ENCODE measurements at regions not wholly inside any gene's neighbourhood (a gene's known extent, or its start where the extent isn't known, plus 50 kb on each side); places are given as distances from the start of the nearest gene placed in this dataset.

DNA sequence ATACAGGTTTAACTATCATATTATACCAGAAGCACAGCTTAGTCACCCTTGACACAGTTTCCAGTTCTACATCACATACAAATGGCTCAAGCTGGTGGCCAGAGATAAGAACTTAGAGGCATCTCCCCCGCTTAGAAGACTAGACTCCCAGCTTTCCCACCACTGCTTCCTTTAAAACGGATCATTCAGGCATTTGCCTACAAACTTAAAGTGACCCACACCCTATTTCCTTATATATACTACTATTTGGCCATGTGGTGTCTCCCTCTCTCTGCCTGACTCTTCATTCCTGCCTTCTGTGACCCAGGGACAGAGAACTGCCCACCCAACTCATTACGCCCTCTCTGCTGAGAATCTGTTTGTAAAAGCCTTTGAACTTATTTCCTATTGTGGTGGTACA is 781.2 kb upstream of the DIAPH2 start:
- no peak overlapping the region for H3K27ac Mint-ChIP-seq
- peaks cover 0 to 11% of the 10 kb centered on the region in 2 donors for H3K27me3 Mint-ChIP-seq
- H3K27me3 ChIP-seq (replicated peaks in 1 of 2; ENCODE audit: control insufficient read depth in 2 of 2, extremely low read depth in 1 of 2, insufficient read depth in 2 of 2, low read length in 1 of 2) = no peaks in the 10 kb centered on the region
- no peaks in the 10 kb centered on the region for H3K4me1 ChIP-seq (ENCODE audit: control insufficient read depth in 1 of 2, extremely low read depth in 1 of 2, insufficient read depth in 2 of 2, low read length in 2 of 2)
- ATAC-seq (replicated peaks in 1 of 4) = no peak
- no peaks in the 10 kb centered on the region for H3K9me3 ChIP-seq
- H3K36me3 ChIP-seq (ENCODE audit: control insufficient read depth in 2 of 2, extremely low read depth in 1 of 2, insufficient read depth in 1 of 2, low read length in 1 of 2) = no peaks in the 10 kb centered on the region
- WGBS (ENCODE audit: insufficient coverage) = no CpG with 5 or more reads among the region's 3 CpGs
- no peaks in the 10 kb centered on the region for H3K4me1 Mint-ChIP-seq
- peaks cover 0 to 3% (median 0%) of the 10 kb centered on the region in 3 donors for H3K9me3 Mint-ChIP-seq
- no peak for DNase-seq
- no peaks in the 10 kb centered on the region for H3K36me3 Mint-ChIP-seq
- POLR2A ChIA-PET = no interaction called here
- CTCF ChIA-PET = no interaction called here
- H3K4me3 Mint-ChIP-seq = no peak overlapping the region
- H3K4me3 ChIP-seq (ENCODE audit: control insufficient read depth in 1 of 2, extremely low read depth in 1 of 2, low read length in 1 of 2) = no peak overlapping the region
- no peak overlapping the region for H3K27ac ChIP-seq (ENCODE audit: low read length)

DNA sequence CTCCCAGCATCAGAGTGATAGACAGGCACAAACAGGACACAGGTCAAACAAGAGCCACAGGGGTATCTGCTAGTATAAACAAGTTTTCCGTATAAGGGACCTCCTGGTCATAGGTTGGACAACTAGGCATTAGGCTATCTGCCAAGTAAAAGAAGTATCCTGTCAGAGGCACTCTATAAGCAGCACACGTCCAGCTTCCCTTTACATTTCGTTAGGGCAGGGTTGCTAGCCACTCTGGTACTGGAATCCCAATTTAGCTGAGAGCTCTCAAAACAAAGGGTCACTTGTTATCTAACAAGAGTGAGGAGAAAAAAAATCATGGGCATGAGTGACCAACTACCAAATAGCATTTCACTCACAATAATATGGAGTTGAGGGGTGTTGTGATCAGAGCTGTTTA is 780.7 kb upstream of the DIAPH2 start:
- H3K27me3 Mint-ChIP-seq = peaks cover 0 to 11% of the 10 kb centered on the region in 2 donors
- Histone ChIP-seq H3K4me1 (ENCODE audit: control insufficient read depth in 1 of 2, extremely low read depth in 1 of 2, insufficient read depth in 2 of 2, low read length in 2 of 2) (no peaks in the 10 kb centered on the region), H3K9me3 (no peaks in the 10 kb centered on the region), H3K27ac (ENCODE audit: low read length) (no peak overlapping the region), H3K4me3 (ENCODE audit: control insufficient read depth in 1 of 2, extremely low read depth in 1 of 2, low read length in 1 of 2) (no peak overlapping the region), H3K27me3 (replicated peaks in 1 of 2; ENCODE audit: control insufficient read depth in 2 of 2, extremely low read depth in 1 of 2, insufficient read depth in 2 of 2, low read length in 1 of 2) (no peaks in the 10 kb centered on the region), H3K36me3 (ENCODE audit: control insufficient read depth in 2 of 2, extremely low read depth in 1 of 2, insufficient read depth in 1 of 2, low read length in 1 of 2) (no peaks in the 10 kb centered on the region)
- ChIA-PET CTCF (no interaction called here), POLR2A (no interaction called here)
- H3K4me3 Mint-ChIP-seq = no peak overlapping the region
- peaks cover 0 to 3% (median 0%) of the 10 kb centered on the region in 3 donors for H3K9me3 Mint-ChIP-seq
- H3K4me1 Mint-ChIP-seq = no peaks in the 10 kb centered on the region
- no peak for ATAC-seq (replicated peaks in 1 of 4)
- no peaks in the 10 kb centered on the region for H3K36me3 Mint-ChIP-seq
- WGBS (ENCODE audit: insufficient coverage) = 67% methylated on average over 1 of the region's 3 CpGs
- no peak overlapping the region for H3K27ac Mint-ChIP-seq
- DNase-seq = no peak

DNA sequence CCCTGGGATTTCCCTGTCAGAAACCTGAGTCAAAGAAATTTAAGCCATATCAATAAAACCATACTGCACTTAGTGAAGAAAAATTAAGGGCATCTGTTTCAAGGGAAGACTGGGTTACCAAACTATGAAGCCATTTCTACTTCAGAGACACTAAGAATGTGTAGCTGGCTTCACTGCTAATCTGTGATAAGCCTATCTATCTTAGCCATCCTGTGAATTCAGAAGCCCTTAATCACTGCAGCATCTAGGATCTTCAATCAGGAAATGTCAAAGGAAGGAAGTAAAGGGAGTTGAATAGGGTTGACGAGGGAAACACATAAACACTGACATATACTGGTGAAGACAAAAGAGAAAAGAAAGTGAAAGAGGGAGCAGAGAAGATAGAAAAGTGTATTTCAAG is 777.6 kb upstream of the DIAPH2 start:
- no peaks in the 10 kb centered on the region for H3K4me1 Mint-ChIP-seq
- H3K36me3 Mint-ChIP-seq = no peaks in the 10 kb centered on the region
- POLR2A ChIA-PET = no interaction called here
- no CpG with 5 or more reads among the region's 1 CpG for WGBS (ENCODE audit: insufficient coverage)
- no peak overlapping the region for H3K27ac ChIP-seq (ENCODE audit: low read length)
- no peaks in the 10 kb centered on the region for H3K4me1 ChIP-seq (ENCODE audit: control insufficient read depth in 1 of 2, extremely low read depth in 1 of 2, insufficient read depth in 2 of 2, low read length in 2 of 2)
- H3K27me3 ChIP-seq (replicated peaks in 1 of 2; ENCODE audit: control insufficient read depth in 2 of 2, extremely low read depth in 1 of 2, insufficient read depth in 2 of 2, low read length in 1 of 2) = no peaks in the 10 kb centered on the region
- DNase-seq (no peak), ATAC-seq (replicated peaks in 1 of 4) (no peak)
- no peaks in the 10 kb centered on the region for H3K36me3 ChIP-seq (ENCODE audit: control insufficient read depth in 2 of 2, extremely low read depth in 1 of 2, insufficient read depth in 1 of 2, low read length in 1 of 2)
- peaks cover 0 to 7% of the 10 kb centered on the region in 2 donors for H3K27me3 Mint-ChIP-seq
- no peak overlapping the region for H3K4me3 ChIP-seq (ENCODE audit: control insufficient read depth in 1 of 2, extremely low read depth in 1 of 2, low read length in 1 of 2)
- no peak overlapping the region for H3K27ac Mint-ChIP-seq
- H3K9me3 ChIP-seq = no peaks in the 10 kb centered on the region
- no peaks in the 10 kb centered on the region for H3K9me3 Mint-ChIP-seq
- no peak overlapping the region for H3K4me3 Mint-ChIP-seq
- CTCF ChIA-PET = no interaction called here

DNA sequence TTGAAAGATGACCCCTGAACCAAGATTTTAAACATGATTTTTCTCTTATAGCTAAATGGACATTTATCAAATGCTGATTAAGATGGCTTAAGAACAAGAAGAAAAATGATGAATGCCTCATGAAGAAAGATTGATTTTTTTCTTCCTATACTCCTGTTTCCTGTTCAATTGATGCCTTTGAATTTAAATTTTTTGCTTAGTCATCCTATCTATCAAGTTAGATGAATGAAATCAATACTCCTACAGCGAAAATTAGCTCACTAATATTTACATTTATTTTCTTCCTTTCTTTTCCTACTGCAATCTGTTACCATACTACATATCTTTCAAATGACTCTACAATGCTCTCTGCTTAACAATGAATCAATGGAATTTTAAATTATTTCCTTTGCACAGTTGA is 773.6 kb upstream of the DIAPH2 start:
- CTCF ChIA-PET = no interaction called here
- no peaks in the 10 kb centered on the region for H3K9me3 Mint-ChIP-seq
- H3K4me3 Mint-ChIP-seq = no peak overlapping the region
- H3K27ac ChIP-seq (ENCODE audit: low read length) = no peak overlapping the region
- no peaks in the 10 kb centered on the region for H3K27me3 ChIP-seq (replicated peaks in 1 of 2; ENCODE audit: control insufficient read depth in 2 of 2, extremely low read depth in 1 of 2, insufficient read depth in 2 of 2, low read length in 1 of 2)
- DNase-seq = no peak
- H3K36me3 Mint-ChIP-seq = no peaks in the 10 kb centered on the region
- H3K4me3 ChIP-seq (ENCODE audit: control insufficient read depth in 1 of 2, extremely low read depth in 1 of 2, low read length in 1 of 2) = no peak overlapping the region
- H3K4me1 Mint-ChIP-seq = no peaks in the 10 kb centered on the region
- POLR2A ChIA-PET = no interaction called here
- no peak overlapping the region for H3K27ac Mint-ChIP-seq
- H3K27me3 Mint-ChIP-seq = peaks cover 0 to 5% of the 10 kb centered on the region in 2 donors
- no peak for ATAC-seq (replicated peaks in 1 of 4)
- H3K4me1 ChIP-seq (ENCODE audit: control insufficient read depth in 1 of 2, extremely low read depth in 1 of 2, insufficient read depth in 2 of 2, low read length in 2 of 2) = no peaks in the 10 kb centered on the region
- H3K9me3 ChIP-seq = no peaks in the 10 kb centered on the region
- whole genome bisulfite sequencing (ENCODE audit: insufficient coverage) = no CpG with 5 or more reads among the region's 1 CpG
- no peaks in the 10 kb centered on the region for H3K36me3 ChIP-seq (ENCODE audit: control insufficient read depth in 2 of 2, extremely low read depth in 1 of 2, insufficient read depth in 1 of 2, low read length in 1 of 2)

DNA sequence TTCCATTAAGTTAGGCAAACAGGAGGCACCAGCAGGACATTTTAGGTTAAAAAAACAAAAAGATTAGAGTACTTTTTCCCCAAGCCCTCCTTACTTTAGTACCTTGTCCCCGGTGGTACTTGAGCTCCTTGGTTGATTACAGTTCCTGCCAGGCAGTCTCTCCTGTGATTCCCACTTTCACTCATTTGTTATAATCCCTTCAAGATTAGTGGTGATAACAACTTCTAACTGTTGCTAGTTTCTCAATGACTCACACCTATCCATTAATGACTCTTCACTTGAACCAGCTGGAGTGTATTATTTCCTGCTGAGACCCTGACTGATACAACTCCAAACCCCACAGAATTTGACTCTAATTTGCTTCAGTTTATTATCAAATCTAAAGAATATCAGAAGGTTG is 765.0 kb upstream of the DIAPH2 start:
- Histone ChIP-seq H3K4me3 (ENCODE audit: control insufficient read depth in 1 of 2, extremely low read depth in 1 of 2, low read length in 1 of 2) (no peak overlapping the region), H3K36me3 (ENCODE audit: control insufficient read depth in 2 of 2, extremely low read depth in 1 of 2, insufficient read depth in 1 of 2, low read length in 1 of 2) (no peaks in the 10 kb centered on the region), H3K27me3 (replicated peaks in 1 of 2; ENCODE audit: control insufficient read depth in 2 of 2, extremely low read depth in 1 of 2, insufficient read depth in 2 of 2, low read length in 1 of 2) (no peaks in the 10 kb centered on the region), H3K4me1 (ENCODE audit: control insufficient read depth in 1 of 2, extremely low read depth in 1 of 2, insufficient read depth in 2 of 2, low read length in 2 of 2) (no peaks in the 10 kb centered on the region), H3K9me3 (no peaks in the 10 kb centered on the region), H3K27ac (ENCODE audit: low read length) (no peak overlapping the region)
- Mint-ChIP-seq H3K27ac (no peak overlapping the region), H3K36me3 (no peaks in the 10 kb centered on the region), H3K4me1 (no peaks in the 10 kb centered on the region), H3K27me3 (peaks cover 0 to 10% of the 10 kb centered on the region in 2 donors), H3K9me3 (no peaks in the 10 kb centered on the region), H3K4me3 (no peak overlapping the region)
- DNase-seq = no peak
- no CpG with 5 or more reads among the region's 1 CpG for whole genome bisulfite sequencing (ENCODE audit: insufficient coverage)
- no peak for ATAC-seq (replicated peaks in 1 of 4)
- ChIA-PET CTCF (no interaction called here), POLR2A (no interaction called here)

DNA sequence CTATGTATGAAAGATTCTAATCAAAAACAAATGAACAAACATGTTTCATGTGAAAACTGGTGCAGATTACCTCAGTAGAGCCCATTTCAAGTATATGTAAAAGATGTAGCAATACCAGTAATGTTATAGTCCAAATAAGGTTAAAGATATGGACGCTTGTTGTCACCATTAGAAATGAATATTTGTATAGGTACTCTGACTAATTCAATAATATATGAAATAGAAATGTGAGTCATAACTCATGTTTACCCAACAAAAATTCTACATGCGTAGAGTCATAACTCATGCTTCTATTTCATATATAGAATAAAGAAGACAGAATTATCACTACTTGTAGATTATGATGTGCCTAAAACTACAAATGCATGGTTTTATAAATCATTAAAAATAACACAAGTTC is 739.1 kb upstream of the DIAPH2 start:
- ATAC-seq (replicated peaks in 1 of 4) (no peak), DNase-seq (no peak)
- no peaks in the 10 kb centered on the region for H3K4me1 Mint-ChIP-seq
- no peaks in the 10 kb centered on the region for H3K9me3 ChIP-seq
- no peak overlapping the region for H3K4me3 ChIP-seq (ENCODE audit: control insufficient read depth in 1 of 2, extremely low read depth in 1 of 2, low read length in 1 of 2)
- WGBS (ENCODE audit: insufficient coverage) = no CpG with 5 or more reads among the region's 2 CpGs
- no peak overlapping the region for H3K27ac ChIP-seq (ENCODE audit: low read length)
- no peaks in the 10 kb centered on the region for H3K9me3 Mint-ChIP-seq
- H3K4me3 Mint-ChIP-seq = no peak overlapping the region
- H3K4me1 ChIP-seq (ENCODE audit: control insufficient read depth in 1 of 2, extremely low read depth in 1 of 2, insufficient read depth in 2 of 2, low read length in 2 of 2) = no peaks in the 10 kb centered on the region
- CTCF ChIA-PET = no interaction called here
- H3K27me3 Mint-ChIP-seq = peaks cover 0 to 3% of the 10 kb centered on the region in 2 donors
- H3K27me3 ChIP-seq (replicated peaks in 1 of 2; ENCODE audit: control insufficient read depth in 2 of 2, extremely low read depth in 1 of 2, insufficient read depth in 2 of 2, low read length in 1 of 2) = no peaks in the 10 kb centered on the region
- no peak overlapping the region for H3K27ac Mint-ChIP-seq
- POLR2A ChIA-PET = no interaction called here
- H3K36me3 Mint-ChIP-seq = no peaks in the 10 kb centered on the region
- no peaks in the 10 kb centered on the region for H3K36me3 ChIP-seq (ENCODE audit: control insufficient read depth in 2 of 2, extremely low read depth in 1 of 2, insufficient read depth in 1 of 2, low read length in 1 of 2)

DNA sequence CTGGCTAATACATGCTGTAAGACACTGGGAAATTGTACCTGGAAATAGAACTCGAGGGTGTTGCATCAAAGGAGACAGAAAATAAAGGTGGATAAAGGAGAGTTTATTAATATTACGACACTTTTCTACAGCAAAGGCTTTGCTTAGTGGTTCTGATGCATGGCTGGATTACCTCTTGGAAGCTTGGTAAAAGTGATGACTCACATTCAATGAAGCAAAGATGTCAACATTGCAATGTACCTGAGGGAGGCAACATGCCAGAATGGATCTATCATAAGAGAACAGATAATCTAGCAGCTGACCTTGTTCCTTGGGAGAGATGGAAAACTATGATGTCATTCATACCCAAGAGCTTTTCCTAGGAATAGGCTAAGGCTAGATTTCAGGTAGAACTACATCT is 735.1 kb upstream of the DIAPH2 start:
- H3K27ac Mint-ChIP-seq = no peak overlapping the region
- POLR2A ChIA-PET = no interaction called here

More for the DNA sequence above, 735.1 kb upstream of the DIAPH2 start:
- Mint-ChIP-seq H3K9me3 (no peaks in the 10 kb centered on the region), H3K36me3 (no peaks in the 10 kb centered on the region), H3K4me1 (no peaks in the 10 kb centered on the region), H3K4me3 (no peak overlapping the region), H3K27me3 (peaks cover 0 to 3% of the 10 kb centered on the region in 2 donors)
- WGBS (ENCODE audit: insufficient coverage) = no CpG with 5 or more reads among the region's 2 CpGs
- Histone ChIP-seq H3K9me3 (no peaks in the 10 kb centered on the region), H3K4me1 (ENCODE audit: control insufficient read depth in 1 of 2, extremely low read depth in 1 of 2, insufficient read depth in 2 of 2, low read length in 2 of 2) (no peaks in the 10 kb centered on the region), H3K4me3 (ENCODE audit: control insufficient read depth in 1 of 2, extremely low read depth in 1 of 2, low read length in 1 of 2) (no peak overlapping the region), H3K27ac (ENCODE audit: low read length) (no peak overlapping the region), H3K27me3 (replicated peaks in 1 of 2; ENCODE audit: control insufficient read depth in 2 of 2, extremely low read depth in 1 of 2, insufficient read depth in 2 of 2, low read length in 1 of 2) (no peaks in the 10 kb centered on the region), H3K36me3 (ENCODE audit: control insufficient read depth in 2 of 2, extremely low read depth in 1 of 2, insufficient read depth in 1 of 2, low read length in 1 of 2) (no peaks in the 10 kb centered on the region)
- no peak for DNase-seq
- no peak for ATAC-seq (replicated peaks in 1 of 4)
- CTCF ChIA-PET = no interaction called here
